Retina (tissue), 1 donor: ENCODE measurements at regions not wholly inside any gene's neighbourhood (a gene's known extent, or its start where the extent isn't known, plus 50 kb on each side); places are given as distances from the start of the nearest gene placed in this dataset.
"Not testable (repeated sequence)": the region's sequence is repeated elsewhere in the genome, so short reads cannot be mapped to it uniquely, and the experiment has no call there.

Experiments
- DNase-seq: peaks from one replicate; pipeline ENCODE4 v3.0.0-alpha.2; 2016

DNA sequence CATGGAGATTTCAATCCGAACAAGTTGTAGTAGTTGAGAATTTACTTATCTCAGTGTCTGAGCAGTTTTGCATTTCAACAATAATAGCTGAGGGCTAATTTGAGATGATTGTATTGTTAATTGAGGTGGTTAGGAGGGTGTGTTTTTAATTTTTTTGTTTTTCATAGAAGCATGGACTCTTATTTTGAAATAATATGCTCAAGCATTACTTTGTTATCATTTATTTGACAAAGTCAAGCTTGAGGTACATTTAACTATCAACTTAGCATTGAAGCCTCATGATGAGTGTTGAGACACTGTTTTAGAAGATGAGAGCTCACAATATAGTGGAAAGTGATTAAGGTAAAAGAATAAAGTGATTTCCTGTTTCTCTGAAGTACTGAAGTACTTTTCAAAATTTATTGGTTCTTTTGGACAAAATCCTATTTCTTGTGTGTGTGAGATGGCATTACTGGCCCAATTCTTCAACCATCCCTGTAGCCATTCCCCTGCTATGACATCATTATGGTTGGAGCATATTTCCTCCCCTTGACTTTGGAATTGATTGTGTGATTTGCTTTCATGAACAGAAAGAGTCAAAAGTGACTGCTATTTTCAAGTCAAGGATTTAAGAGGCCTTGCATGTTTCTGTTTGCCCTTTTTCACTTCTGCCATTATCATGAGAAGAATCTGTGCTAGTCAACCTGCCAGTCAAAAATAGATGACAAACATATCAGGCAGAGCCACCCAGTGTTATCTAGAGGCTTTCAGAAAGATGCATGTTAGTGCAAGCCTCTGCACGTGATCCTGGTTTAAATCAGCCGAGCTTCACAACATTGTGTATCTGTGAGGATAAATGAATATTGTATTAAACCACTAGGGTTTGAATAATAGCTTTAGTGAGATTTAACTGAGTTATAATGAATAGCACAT lies 1112.3 kb upstream of the CITED2 start:
- DNase-seq, result no peak

- DNase-seq, result no peak
Measured at GRCh38 chr6:140485740-140486449, 1111.4 kb upstream of the CITED2 start.

DNA sequence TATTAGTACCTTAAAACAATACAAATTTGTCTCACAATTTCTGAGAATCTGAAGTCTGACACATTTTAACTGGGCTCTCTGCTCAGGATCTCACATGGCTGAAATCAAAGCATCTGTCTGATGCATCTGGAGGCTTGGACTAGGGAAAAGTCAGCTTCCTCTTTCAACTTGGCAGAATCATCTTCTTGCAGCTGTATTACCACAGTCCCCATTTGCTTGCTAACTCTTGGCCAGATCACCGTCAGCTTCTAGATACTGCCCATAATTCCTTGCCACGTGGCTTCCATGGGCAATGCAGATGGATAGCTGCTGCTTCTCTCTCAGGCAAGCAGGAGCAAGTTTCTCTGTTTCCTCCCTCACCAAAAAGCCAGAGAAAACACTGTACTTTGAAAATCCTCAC lies 1106.4 kb upstream of the CITED2 start:
- DNase-seq, result no peak

- DNase-seq, result no peak
Measured at GRCh38 chr6:140478631-140479030, 1104.2 kb upstream of the CITED2 start.

GRCh38 chr6:140475086-140475485 lies 1100.6 kb upstream of the CITED2 start:
- DNase-seq, result no peak

DNA sequence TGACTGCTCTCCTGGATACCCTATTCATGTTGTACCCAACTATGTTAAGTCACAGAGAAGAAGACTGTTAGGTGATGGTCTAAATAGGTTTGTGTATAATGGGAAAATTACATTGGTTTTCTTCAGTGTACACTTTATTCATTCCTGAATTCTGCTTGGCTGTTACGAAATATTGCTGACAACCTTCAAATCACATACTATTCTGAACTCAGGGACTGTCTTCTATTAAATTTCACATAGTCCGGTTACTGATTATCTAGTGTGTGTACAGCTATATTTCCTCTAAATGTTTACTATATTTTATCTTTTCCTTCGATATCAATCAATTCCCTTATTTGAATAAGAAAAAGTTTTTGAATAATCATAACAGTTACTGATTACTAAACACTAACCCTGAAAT lies 1090.3 kb upstream of the CITED2 start:
- no peak for DNase-seq

DNA sequence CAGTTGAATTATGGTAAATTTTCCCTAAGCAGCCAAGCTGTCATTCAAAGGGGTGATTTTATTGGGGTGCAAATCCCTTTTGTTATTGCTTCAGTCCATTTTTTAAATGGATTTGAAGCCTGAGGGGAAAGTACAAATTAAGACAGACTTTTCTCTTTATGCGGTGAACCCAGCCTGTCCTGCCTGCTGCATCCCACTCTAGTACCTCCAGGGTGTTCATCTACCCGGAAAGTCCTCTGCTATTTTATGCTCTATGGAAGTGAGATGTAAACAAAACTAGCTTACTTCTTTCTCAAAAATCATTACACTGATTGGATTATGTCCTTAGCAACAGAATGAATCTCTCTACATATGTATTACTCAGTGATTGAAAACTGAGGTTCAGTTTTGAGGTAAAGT lies 1088.9 kb upstream of the CITED2 start:
- DNase-seq, result no peak

DNA sequence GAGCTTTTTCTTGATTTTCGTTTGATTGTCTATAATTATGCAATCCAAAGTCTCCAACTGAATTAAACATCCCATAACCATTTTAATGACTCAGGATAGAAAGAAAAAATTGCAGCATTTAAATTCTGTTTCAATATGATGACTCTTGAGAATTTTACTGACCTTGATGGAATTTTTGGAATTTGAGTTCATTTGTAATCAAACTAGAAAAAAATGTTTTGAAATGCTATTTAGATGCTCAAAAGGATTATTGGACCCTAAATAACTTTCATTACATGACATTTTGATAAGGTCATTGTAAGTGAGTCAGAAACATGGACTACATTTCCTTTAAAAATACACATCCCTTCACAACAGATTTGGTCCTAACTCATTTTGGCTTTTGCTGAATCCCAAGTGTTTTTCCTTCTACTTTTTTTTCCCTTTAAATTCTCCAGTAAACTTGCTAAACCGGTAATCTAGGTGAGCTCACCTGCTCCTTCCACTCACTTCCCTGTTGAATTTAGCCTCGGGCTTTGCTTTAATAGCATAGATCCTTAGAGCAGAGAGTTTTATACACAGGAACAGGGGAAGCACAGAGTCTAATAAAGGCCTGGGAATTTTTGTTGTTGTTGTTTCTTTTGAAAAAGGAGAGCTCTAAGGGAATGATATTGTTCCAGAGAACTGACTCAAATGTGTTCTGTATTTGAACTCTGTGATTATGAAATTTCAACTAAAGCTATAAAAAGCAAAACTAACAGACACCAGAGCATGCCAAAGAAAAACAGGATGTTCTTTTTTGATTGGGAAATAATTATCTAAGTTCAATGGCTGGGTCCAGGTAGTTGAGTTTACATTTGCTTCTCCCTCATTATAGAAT lies 1088.2 kb upstream of the CITED2 start:
- DNase-seq, result no peak

DNA sequence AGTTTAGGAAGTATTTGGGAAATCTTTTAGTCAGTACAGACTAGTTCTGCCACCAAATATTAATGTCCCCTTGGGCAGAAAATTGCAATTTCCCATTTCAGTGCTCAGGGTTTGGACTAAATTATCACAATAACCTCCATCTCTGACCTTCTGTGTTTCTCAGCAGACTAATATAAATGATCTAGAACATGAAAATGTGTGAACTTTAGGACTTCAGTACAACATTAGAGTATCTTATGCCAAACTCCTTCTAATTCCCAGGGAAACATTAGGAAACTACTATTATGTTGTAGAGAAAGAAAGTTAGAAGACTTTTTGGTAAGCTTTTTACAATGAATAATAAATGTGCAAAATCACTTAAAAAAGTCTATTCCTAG lies 1087.6 kb upstream of the CITED2 start:
- DNase-seq, result no peak

DNA sequence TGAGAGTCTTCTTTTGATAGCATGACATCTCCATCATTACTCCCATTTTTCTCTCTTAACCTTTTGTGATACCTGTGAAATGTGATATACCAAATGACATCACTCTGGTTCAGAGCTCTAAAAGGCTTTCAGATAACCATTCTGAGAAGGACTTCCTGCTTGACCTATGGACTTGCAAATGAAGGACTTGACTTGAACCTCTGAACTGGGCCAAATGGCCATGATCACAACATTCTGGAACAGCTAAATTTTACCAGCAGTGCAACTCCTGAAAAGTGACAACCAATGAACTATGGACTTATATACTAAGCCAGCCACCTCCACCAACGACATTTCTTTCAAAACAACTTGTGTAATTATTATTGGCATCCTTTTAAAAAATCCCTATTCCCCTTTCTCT lies 1085.8 kb upstream of the CITED2 start:
- no peak for DNase-seq

DNA sequence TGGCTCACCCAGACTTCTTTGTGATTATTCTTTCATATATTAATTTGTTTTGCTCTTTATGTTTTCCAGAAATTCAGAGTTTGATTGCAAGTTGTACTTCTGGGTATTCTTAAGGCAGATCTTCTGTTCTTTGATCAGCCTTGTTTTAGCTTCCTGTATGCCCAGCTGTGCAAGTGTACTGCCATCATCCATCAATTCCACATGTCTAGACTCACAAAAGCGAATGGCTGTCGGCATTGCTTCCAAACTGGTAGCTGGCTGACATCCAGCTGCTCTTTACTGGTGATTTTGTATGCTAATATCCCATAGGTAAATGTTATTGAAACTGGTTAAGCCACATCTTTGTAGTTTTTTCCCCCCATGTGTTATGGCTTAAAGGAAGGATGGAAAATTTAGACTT lies 1084.8 kb upstream of the CITED2 start:
- no peak for DNase-seq

DNA sequence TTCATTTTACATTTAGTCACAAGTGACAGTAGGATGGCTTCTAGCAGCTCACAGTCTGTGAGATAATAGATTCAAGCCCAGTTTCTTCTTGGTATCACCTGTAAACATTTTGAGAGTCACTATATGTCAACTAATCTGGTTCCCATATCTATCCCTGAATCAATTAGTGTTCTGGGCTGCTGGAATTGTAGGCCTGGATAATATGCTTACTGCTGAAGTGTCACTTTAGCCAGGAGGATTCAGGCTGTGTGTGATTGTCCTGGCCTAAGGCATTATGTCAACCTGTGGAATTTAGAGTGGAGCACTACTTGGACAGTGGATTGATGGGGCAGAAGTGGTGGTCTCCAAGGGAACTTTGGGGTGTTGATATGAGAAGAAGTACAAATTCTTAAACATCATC lies 1071.8 kb upstream of the CITED2 start:
- DNase-seq, result no peak

GRCh38 chr6:140445474-140446004 lies 1071.1 kb upstream of the CITED2 start:
- no peak for DNase-seq

GRCh38 chr6:140443112-140443511 lies 1068.7 kb upstream of the CITED2 start:
- not testable (repeated sequence) for DNase-seq

- DNase-seq, result peak; percentile 24
Measured at GRCh38 chr6:140441256-140441655, 1066.8 kb upstream of the CITED2 start.

DNA sequence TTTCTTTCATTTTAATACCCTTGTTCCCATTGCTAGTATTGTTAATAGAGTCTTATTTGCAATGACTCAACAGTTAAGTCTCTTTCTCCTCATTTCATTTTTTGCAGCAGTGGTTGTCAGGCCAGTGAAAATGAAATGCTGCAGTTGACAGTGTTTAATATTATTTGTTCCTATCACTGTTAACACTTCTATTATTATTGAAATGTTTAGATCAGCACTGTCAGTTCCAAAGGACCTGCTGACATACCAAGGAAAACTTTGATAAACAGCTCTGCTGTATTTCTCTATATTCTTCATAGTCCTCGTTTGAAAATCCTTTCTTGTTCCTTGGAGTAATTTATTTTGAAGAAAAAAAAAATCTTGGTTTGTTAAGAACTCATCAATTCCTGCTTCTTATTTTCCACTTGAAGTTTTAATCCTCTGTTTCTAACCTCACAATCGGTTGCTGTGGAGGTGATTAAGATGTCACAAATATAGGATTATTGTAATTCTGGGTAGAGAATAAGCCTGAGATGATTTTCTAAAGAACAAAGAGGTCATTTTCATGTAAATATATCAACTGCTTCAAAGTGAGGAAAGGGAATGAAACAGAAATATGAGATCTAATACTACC lies 1065.9 kb upstream of the CITED2 start:
- DNase-seq, result no peak

DNA sequence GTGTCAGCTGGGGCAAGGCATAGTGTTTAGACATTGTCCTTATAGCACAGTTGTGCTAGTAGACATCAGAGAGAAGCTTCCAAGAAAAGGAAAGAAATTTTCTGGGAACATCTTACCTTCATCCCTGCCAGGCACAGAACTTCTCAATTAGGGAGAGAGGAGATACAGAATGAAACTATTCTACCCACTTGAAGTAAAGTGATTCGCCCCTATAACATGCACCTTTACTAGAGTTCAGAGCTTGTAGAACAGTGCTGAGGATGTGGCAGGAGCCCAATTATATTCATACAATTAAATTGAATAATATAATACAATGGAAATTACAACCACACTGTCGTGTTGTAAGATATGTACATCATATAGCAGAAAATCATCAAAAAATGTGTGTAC lies 1063.9 kb upstream of the CITED2 start:
- DNase-seq, result no peak

DNA sequence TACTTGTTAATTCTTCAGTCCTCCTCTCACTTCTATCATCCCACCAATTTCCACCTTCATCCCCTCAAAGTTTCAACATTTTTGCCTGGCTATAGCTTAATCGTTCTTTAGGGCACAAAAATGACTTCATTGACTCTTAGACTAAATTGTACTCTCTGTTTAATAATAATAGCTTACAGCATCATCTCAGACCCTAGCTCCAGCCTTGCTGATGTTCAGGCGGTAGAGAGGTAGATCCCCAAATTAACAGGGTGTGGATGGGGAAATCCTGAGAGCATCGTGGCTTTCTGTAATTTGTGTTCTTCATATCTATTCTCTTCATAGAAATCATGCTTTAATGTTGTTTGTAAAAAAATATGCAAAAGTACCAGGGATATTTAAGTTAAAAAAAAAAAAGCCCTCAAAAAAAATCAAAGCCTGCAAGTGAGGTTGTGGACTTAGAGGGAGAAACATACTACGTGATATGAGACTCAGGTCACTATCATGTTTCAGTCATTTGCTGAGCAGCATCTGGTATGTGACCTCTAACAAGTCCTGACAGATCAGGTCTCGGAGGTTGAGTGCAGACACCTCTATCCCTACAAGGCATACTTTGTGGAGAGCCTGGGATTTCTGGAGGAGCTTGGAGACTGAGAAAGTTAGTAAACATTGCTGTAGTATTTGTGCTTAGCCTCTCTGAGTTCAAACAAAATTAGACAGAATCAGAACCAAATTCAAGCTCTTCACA lies 1063.3 kb upstream of the CITED2 start:
- DNase-seq, result no peak

DNA sequence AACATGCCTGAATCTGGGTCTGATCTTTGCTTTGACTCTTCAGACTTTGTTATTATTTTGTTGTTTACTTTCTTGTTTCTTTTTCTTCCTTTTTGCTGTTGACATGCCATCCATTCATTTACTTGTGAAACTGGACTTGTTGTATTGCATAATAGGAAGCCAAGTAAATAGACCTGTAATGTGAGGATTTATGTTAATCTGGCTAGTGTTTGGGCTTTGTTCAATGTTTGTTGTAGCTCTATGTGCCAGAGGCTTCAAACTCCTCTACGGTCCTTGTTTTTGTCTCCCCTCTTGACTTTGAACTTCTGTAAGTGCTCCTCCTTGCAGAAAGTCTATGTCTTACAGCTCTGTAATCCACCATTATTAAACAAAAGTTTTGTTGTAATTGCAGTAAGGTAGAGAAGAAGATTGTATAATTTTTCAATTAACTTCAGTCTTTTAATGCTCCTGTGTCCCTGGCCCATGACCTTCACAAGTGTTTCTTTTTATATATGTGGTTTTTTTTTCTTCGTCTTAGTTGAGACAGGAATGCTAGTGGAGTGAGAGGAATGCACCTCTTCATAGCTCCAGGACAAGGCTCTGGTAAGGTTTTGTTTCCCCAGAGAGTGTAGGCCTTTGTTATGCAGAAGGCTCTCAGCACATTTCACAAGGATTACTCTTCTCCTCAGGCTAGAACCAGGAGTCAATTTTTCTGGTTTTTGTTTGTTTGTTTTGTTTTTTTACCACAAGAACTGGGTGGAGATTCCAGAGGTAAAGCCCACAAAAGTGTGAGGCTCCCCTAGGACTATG lies 1061.8 kb upstream of the CITED2 start:
- no peak for DNase-seq

GRCh38 chr6:140434761-140435160 lies 1060.3 kb upstream of the CITED2 start:
- no peak for DNase-seq

DNA sequence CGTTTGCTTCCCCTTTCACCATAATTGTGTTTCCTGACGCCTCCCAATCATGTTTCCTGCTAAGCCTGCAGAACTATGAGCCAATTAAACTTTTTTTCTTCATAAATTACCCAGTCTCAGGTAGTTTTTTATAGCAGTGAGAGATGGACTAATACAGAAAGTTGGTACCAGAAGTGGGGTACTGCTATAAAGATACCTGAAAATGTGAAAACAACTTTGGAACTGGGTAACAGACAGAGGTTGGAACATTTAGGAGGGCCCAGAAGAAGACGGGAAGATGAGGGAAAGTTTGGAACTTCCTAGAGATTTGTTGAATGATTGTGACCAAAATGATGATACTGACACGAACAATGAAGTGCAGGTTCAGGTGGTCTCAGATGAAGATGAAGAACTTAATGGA lies 1058.6 kb upstream of the CITED2 start:
- DNase-seq, result no peak
